ENCODE measurements at regions not wholly inside any gene's neighbourhood (a gene's known extent, or its start where the extent isn't known, plus 50 kb on each side); places are given as distances from the start of the nearest gene placed in this dataset.

DNA sequence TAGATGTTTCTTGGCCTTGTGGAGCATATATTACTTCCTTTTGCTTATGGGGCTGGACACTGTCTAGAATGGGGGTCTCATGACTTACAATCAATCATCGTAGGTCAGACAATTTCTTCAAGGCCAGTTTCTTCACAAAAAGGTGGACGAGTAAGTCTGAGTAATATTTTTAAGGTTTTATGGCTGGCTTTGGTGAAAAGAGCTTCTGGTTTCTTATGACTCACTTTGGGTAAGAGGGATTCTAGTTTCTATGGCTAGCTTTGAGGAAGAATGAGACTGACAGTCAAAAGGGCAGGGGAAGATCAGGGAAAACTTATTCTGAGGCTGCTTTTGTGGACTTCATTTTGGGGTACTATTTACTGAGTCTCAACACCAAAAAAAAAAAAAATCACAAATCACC is 2067.2 kb upstream of the C9orf72 start:
- Histone ChIP-seq H3K4me2 (no peak overlapping the region), H3K27me3 (no peaks in the 10 kb centered on the region), H3K9ac (no peak overlapping the region), H3K79me2 (ENCODE audit: low read depth) (no peaks in the 10 kb centered on the region), H3K4me1 (no peaks in the 10 kb centered on the region), H3K27ac (no peak overlapping the region), H4K20me1 (ENCODE audit: low read depth) (no peaks in the 10 kb centered on the region), H3K9me3 (ENCODE audit: low read depth) (no peaks in the 10 kb centered on the region), H2AFZ (replicated peaks) (no peak overlapping the region), H3F3A (ENCODE audit: low read depth) (no peaks in the 10 kb centered on the region), H3K36me3 (no peaks in the 10 kb centered on the region), H3K4me3 (no peak overlapping the region)
- Mint-ChIP-seq H3K9me3 (no peaks in the 10 kb centered on the region), H3K4me1 (no peaks in the 10 kb centered on the region), H3K27ac (no peak overlapping the region), H3K4me3 (no peak overlapping the region), H3K27me3 (ENCODE audit: insufficient read depth, low read depth) (no peaks in the 10 kb centered on the region), H3K36me3 (no peaks in the 10 kb centered on the region)
- no peak for DNase-seq (ENCODE audit: low spot score)
- no peak for TF ChIP-seq EZH2 (IDR thresholded peaks at IDR 0.05)

DNA sequence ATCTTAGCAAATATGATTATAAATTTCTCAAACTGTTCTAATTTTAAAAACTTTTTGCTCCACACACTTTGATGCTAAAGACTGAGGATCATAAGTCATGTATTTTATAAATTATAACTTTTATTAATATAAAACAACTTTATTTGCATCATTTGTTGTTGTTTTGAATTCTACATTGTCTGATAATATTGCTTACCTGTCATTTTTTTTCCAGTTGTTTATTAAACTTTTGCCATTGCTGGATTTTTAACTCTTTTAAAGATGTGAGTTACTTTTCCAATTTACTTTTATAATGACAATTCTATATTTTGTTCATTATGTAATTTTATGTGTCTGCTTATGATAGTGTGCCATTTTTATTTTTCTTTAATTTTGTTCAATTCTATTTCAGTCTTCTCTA is 2071.2 kb upstream of the C9orf72 start:
- Mint-ChIP-seq H3K27me3 (ENCODE audit: insufficient read depth, low read depth) (no peaks in the 10 kb centered on the region), H3K27ac (no peak overlapping the region), H3K36me3 (no peaks in the 10 kb centered on the region), H3K4me3 (no peak overlapping the region), H3K9me3 (no peaks in the 10 kb centered on the region), H3K4me1 (no peaks in the 10 kb centered on the region)
- Histone ChIP-seq H3K9ac (no peak overlapping the region), H3K79me2 (ENCODE audit: low read depth) (no peaks in the 10 kb centered on the region), H3K9me3 (ENCODE audit: low read depth) (no peaks in the 10 kb centered on the region), H3K4me2 (no peak overlapping the region), H3K4me1 (no peaks in the 10 kb centered on the region), H3K27me3 (no peaks in the 10 kb centered on the region), H3K4me3 (no peak overlapping the region), H4K20me1 (ENCODE audit: low read depth) (no peaks in the 10 kb centered on the region), H3K36me3 (no peaks in the 10 kb centered on the region), H3F3A (ENCODE audit: low read depth) (no peaks in the 10 kb centered on the region), H2AFZ (replicated peaks) (no peak overlapping the region), H3K27ac (no peak overlapping the region)
- TF ChIP-seq EZH2phosphoT487 (IDR thresholded peaks at IDR 0.05) (no peak), EZH2 (IDR thresholded peaks at IDR 0.05) (no peak)
- TF ChIP-seq, protein P1, sequence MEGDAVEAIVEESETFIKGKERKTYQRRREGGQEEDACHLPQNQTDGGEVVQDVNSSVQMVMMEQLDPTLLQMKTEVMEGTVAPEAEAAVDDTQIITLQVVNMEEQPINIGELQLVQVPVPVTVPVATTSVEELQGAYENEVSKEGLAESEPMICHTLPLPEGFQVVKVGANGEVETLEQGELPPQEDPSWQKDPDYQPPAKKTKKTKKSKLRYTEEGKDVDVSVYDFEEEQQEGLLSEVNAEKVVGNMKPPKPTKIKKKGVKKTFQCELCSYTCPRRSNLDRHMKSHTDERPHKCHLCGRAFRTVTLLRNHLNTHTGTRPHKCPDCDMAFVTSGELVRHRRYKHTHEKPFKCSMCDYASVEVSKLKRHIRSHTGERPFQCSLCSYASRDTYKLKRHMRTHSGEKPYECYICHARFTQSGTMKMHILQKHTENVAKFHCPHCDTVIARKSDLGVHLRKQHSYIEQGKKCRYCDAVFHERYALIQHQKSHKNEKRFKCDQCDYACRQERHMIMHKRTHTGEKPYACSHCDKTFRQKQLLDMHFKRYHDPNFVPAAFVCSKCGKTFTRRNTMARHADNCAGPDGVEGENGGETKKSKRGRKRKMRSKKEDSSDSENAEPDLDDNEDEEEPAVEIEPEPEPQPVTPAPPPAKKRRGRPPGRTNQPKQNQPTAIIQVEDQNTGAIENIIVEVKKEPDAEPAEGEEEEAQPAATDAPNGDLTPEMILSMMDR (IDR thresholded peaks at IDR 0.05) = no peak
- DNase-seq (ENCODE audit: low spot score) = no peak

DNA sequence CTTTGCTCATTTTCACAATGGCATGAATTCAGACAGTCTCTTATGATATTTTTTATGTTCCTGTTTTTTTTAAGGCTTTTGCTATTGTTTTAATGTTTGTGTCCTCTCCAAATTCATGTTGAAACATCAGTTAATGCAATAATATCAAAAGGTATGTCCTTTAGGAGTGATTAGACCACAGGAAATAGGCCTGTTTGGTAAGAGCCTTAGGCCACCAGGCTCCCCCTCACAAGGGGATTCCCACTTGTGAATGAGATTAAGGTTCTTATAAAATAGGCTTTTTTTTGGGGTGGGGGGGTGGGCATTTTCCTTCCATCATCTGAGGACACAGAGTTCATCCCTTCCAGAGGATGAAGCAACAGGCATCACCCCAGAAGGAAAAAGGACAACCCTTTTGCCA is 2074.2 kb upstream of the C9orf72 start:
- Histone ChIP-seq H3K79me2 (ENCODE audit: low read depth) (no peaks in the 10 kb centered on the region), H2AFZ (replicated peaks) (no peak overlapping the region), H3K27ac (no peak overlapping the region), H3K4me1 (no peaks in the 10 kb centered on the region), H3K27me3 (no peaks in the 10 kb centered on the region), H3K9ac (no peak overlapping the region), H3K4me3 (no peak overlapping the region), H3F3A (ENCODE audit: low read depth) (no peaks in the 10 kb centered on the region), H3K9me3 (ENCODE audit: low read depth) (no peaks in the 10 kb centered on the region), H3K4me2 (no peak overlapping the region), H4K20me1 (ENCODE audit: low read depth) (no peaks in the 10 kb centered on the region), H3K36me3 (no peaks in the 10 kb centered on the region)
- H3K27me3 Mint-ChIP-seq (ENCODE audit: insufficient read depth, low read depth) = no peaks in the 10 kb centered on the region
- H3K4me1 Mint-ChIP-seq = no peaks in the 10 kb centered on the region
- no peak for DNase-seq (ENCODE audit: low spot score)
- no peak overlapping the region for H3K27ac Mint-ChIP-seq
- H3K36me3 Mint-ChIP-seq = no peaks in the 10 kb centered on the region
- no peaks in the 10 kb centered on the region for H3K9me3 Mint-ChIP-seq
- TF ChIP-seq EZH2 (IDR thresholded peaks at IDR 0.05) (no peak), EZH2phosphoT487 (IDR thresholded peaks at IDR 0.05) (no peak)
- TF ChIP-seq, protein P1 (IDR thresholded peaks at IDR 0.05) = no peak
- no peak overlapping the region for H3K4me3 Mint-ChIP-seq

DNA sequence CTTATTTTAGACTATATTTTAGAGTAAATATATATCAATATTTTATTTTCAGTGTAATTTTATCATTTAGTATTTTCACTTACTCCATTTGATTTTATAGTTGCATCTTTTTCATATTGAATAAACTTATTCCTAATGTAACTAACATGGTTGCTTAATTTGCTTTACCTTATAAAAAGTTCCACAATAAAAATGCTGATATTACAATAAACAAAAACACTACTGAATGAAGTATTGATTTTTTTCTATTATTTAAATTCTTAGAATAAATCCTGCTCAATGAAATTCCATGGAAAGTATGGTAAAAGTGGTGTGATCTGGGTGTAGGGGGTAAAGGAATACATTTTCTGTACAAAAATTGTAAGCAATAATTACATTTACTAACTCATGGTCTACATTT is 2074.9 kb upstream of the C9orf72 start:
- no peak overlapping the region for H3K9ac ChIP-seq
- no peaks in the 10 kb centered on the region for H3K27me3 ChIP-seq
- Mint-ChIP-seq H3K4me1 (no peaks in the 10 kb centered on the region), H3K4me3 (no peak overlapping the region), H3K27me3 (ENCODE audit: insufficient read depth, low read depth) (no peaks in the 10 kb centered on the region), H3K36me3 (no peaks in the 10 kb centered on the region), H3K27ac (no peak overlapping the region), H3K9me3 (no peaks in the 10 kb centered on the region)
- H3F3A ChIP-seq (ENCODE audit: low read depth) = no peaks in the 10 kb centered on the region
- no peaks in the 10 kb centered on the region for H3K9me3 ChIP-seq (ENCODE audit: low read depth)
- H3K4me2 ChIP-seq = no peak overlapping the region
- H3K4me1 ChIP-seq = no peaks in the 10 kb centered on the region
- no peak overlapping the region for H3K4me3 ChIP-seq
- H2AFZ ChIP-seq (replicated peaks) = no peak overlapping the region
- no peaks in the 10 kb centered on the region for H4K20me1 ChIP-seq (ENCODE audit: low read depth)
- H3K27ac ChIP-seq = no peak overlapping the region
- no peak for DNase-seq (ENCODE audit: low spot score)
- TF ChIP-seq, protein P1 (IDR thresholded peaks at IDR 0.05) = no peak
- TF ChIP-seq EZH2phosphoT487 (IDR thresholded peaks at IDR 0.05) = no peak
- no peaks in the 10 kb centered on the region for H3K36me3 ChIP-seq
- H3K79me2 ChIP-seq (ENCODE audit: low read depth) = no peaks in the 10 kb centered on the region

All from neural progenitor cell (in vitro differentiated cells).